ENCODE measurements at regions not wholly inside any gene's neighbourhood (a gene's known extent, or its start where the extent isn't known, plus 50 kb on each side); places are given as distances from the start of the nearest gene placed in this dataset.

DNA sequence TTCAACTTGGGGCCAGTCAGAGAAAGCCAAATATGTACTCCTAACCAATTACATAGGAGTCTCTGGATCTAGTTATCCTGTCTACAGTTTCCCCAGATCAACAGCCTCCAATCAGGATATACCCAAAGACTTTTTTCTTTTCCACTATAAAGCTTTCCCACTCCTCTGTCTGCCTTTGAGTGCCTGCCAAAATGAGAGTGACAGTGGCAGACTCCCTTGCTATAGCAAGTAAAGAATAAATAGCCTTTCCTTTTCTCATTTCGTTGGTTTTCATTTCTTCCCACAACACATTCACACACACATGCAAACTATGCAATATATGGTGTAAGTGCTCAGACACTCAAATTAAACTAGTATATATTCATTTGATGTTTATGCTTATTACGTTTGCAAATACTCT is 302.4 kb upstream of the TACR3 start:
- no peak for TF ChIP-seq EZH2 (IDR thresholded peaks at IDR 0.05; ENCODE audit: low read length, unreplicated experiment)
- no peak for TF ChIP-seq CTCF (conservative IDR thresholded peaks at IDR 0.05; ENCODE audit: low read depth, low read length)

Measured in PC-3 (cell line).